ENCODE measurements at regions not wholly inside any gene's neighbourhood (a gene's known extent, or its start where the extent isn't known, plus 50 kb on each side); places are given as distances from the start of the nearest gene placed in this dataset.

- no peak for DNase-seq (ENCODE audit: low spot score)
These were observed 216.2 kb downstream of the ENC1 start for GRCh38 chr5:74424162-74424868.

- no peak for DNase-seq (ENCODE audit: low spot score)
These were observed 217.1 kb downstream of the ENC1 start for GRCh38 chr5:74423383-74423782.

GRCh38 chr5:74422671-74423070, 217.9 kb downstream of the ENC1 start:
- DNase-seq (ENCODE audit: low spot score): no peak

- DNase-seq (ENCODE audit: low spot score): no peak
These were observed 218.5 kb downstream of the ENC1 start for GRCh38 chr5:74422030-74422429.

- no peak for DNase-seq (ENCODE audit: low spot score)
These were observed 219.2 kb downstream of the ENC1 start for GRCh38 chr5:74421377-74421776.

GRCh38 chr5:74420947-74421346, 219.6 kb downstream of the ENC1 start:
- no peak for DNase-seq (ENCODE audit: low spot score)

- no peak for DNase-seq (ENCODE audit: low spot score)
These were observed 220.3 kb downstream of the ENC1 start for GRCh38 chr5:74420220-74420619.

GRCh38 chr5:74419468-74419867, 221.1 kb downstream of the ENC1 start:
- no peak for DNase-seq (ENCODE audit: low spot score)

- DNase-seq (ENCODE audit: low spot score): no peak
These were observed 221.8 kb downstream of the ENC1 start for GRCh38 chr5:74418709-74419108.

GRCh38 chr5:74418261-74418660, 222.3 kb downstream of the ENC1 start:
- DNase-seq (ENCODE audit: low spot score): no peak

- no peak for DNase-seq (ENCODE audit: low spot score)
These were observed 224.8 kb downstream of the ENC1 start for GRCh38 chr5:74415695-74416102.

GRCh38 chr5:74414228-74414627, 226.3 kb downstream of the ENC1 start:
- no peak for DNase-seq (ENCODE audit: low spot score)

- no peak for DNase-seq (ENCODE audit: low spot score)
These were observed 227.0 kb downstream of the ENC1 start for GRCh38 chr5:74413403-74414048.

- DNase-seq (ENCODE audit: low spot score): no peak
These were observed 228.5 kb downstream of the ENC1 start for GRCh38 chr5:74412066-74412465.

GRCh38 chr5:74409712-74410111, 230.8 kb downstream of the ENC1 start:
- DNase-seq (ENCODE audit: low spot score): no peak

GRCh38 chr5:74409166-74409706, 231.3 kb downstream of the ENC1 start:
- DNase-seq (ENCODE audit: low spot score): no peak

- DNase-seq (ENCODE audit: low spot score): peak; percentile 44
These were observed 232.1 kb downstream of the ENC1 start for GRCh38 chr5:74408150-74409043.

GRCh38 chr5:74407701-74408100, 232.8 kb downstream of the ENC1 start:
- DNase-seq (ENCODE audit: low spot score): no peak

- no peak for DNase-seq (ENCODE audit: low spot score)
These were observed 233.7 kb downstream of the ENC1 start for GRCh38 chr5:74406844-74407243.

- DNase-seq (ENCODE audit: low spot score): no peak
These were observed 234.9 kb downstream of the ENC1 start for GRCh38 chr5:74405593-74405992.

- DNase-seq (ENCODE audit: low spot score): no peak
These were observed 235.7 kb downstream of the ENC1 start for GRCh38 chr5:74404574-74405508.
